ENCODE measurements at regions not wholly inside any gene's neighbourhood (a gene's known extent, or its start where the extent isn't known, plus 50 kb on each side); places are given as distances from the start of the nearest gene placed in this dataset.
A peak's percentile ranks its signal among the peaks of the same experiment; 100 is the strongest.

GRCh38 chrX:22634083-22634482 lies 361.4 kb downstream of the CBLL2 start:
- peak; percentile 83 for DNase-seq (ENCODE audit: low read depth)
- no peak overlapping the region for H3K4me3 ChIP-seq (ENCODE audit: low read depth, low read length)
- no peak for TF ChIP-seq CTCF (conservative IDR thresholded peaks at IDR 0.05; ENCODE audit: low read depth, low read length)

GRCh38 chrX:22634751-22635150 lies 362.0 kb downstream of the CBLL2 start:
- TF ChIP-seq CTCF (conservative IDR thresholded peaks at IDR 0.05; ENCODE audit: low read depth, low read length), result no peak
- peak; percentile 58 for DNase-seq (ENCODE audit: low read depth)
- H3K4me3 ChIP-seq (ENCODE audit: low read depth, low read length), result no peak overlapping the region

GRCh38 chrX:22648281-22648680 lies 351.5 kb upstream of the DDX53 start:
- no peak for TF ChIP-seq CTCF (conservative IDR thresholded peaks at IDR 0.05; ENCODE audit: low read depth, low read length)
- no peak for DNase-seq (ENCODE audit: low read depth)
- no peak overlapping the region for H3K4me3 ChIP-seq (ENCODE audit: low read depth, low read length)

GRCh38 chrX:22650691-22651090 lies 349.1 kb upstream of the DDX53 start:
- DNase-seq (ENCODE audit: low read depth), result no peak
- no peak for TF ChIP-seq CTCF (conservative IDR thresholded peaks at IDR 0.05; ENCODE audit: low read depth, low read length)

GRCh38 chrX:22652596-22652995 lies 347.2 kb upstream of the DDX53 start:
- DNase-seq (ENCODE audit: low read depth), result peak; percentile 55

More at GRCh38 chrX:22650691-22651090, 349.1 kb upstream of the DDX53 start:
- H3K4me3 ChIP-seq (ENCODE audit: low read depth, low read length), result no peak overlapping the region

GRCh38 chrX:22660756-22661155 lies 339.0 kb upstream of the DDX53 start:
- no peak for TF ChIP-seq CTCF (conservative IDR thresholded peaks at IDR 0.05; ENCODE audit: low read depth, low read length)
- DNase-seq (ENCODE audit: low read depth), result no peak
- H3K4me3 ChIP-seq (ENCODE audit: low read depth, low read length), result no peak overlapping the region

More at GRCh38 chrX:22652596-22652995, 347.2 kb upstream of the DDX53 start:
- H3K4me3 ChIP-seq (ENCODE audit: low read depth, low read length), result no peak overlapping the region
- TF ChIP-seq CTCF (conservative IDR thresholded peaks at IDR 0.05; ENCODE audit: low read depth, low read length), result no peak

- no peak for TF ChIP-seq CTCF (conservative IDR thresholded peaks at IDR 0.05; ENCODE audit: low read depth, low read length)
- no peak for DNase-seq (ENCODE audit: low read depth)
- H3K4me3 ChIP-seq (ENCODE audit: low read depth, low read length), result no peak overlapping the region
Observed at GRCh38 chrX:22662776-22663175, 337.0 kb upstream of the DDX53 start.
